Sigmoid colon (tissue), 6 donors: ENCODE measurements at regions not wholly inside any gene's neighbourhood (a gene's known extent, or its start where the extent isn't known, plus 50 kb on each side); places are given as distances from the start of the nearest gene placed in this dataset.

Source experiments
- DNase-seq: peaks from one replicate; pipeline ENCODE4 v3.0.0-alpha.2; 2019
- H3K27ac ChIP-seq, 4 donors: fragments of 200-600 bp; sonication (generic); one replicate each; pipeline ENCODE4 v1.5.1; 2016 to 2019; ENCODE audit warnings: mild to moderate bottlenecking in 1 of 4
- H3K27me3 ChIP-seq, 3 donors: fragments of 200-600 bp; sonication (generic); one replicate each; pipeline ENCODE4 v1.5.1; 2019; ENCODE audit warnings: mild to moderate bottlenecking in 1 of 3
- H3K36me3 ChIP-seq, 4 donors: fragments of 200-600 bp; sonication (generic); one replicate each; pipeline ENCODE4 v1.5.1; 2016 to 2019
- H3K4me1 ChIP-seq, 4 donors: fragments of 200-600 bp; sonication (generic); one replicate each; pipeline ENCODE4 v1.5.1; 2017 to 2019
- H3K4me3 ChIP-seq, 4 donors: fragments of 200-600 bp; sonication (generic); one replicate each; pipeline ENCODE4 v1.5.1; 2017 to 2019; ENCODE audit warnings: mild to moderate bottlenecking in 2 of 4, moderate library complexity in 1 of 4
- H3K9me3 ChIP-seq, 4 donors: fragments of 200-600 bp in 3 of 4; sonication (generic) in 3 of 4; one replicate each; pipeline versions ENCODE4 v1.5.1 to v1.6.1; 2013 to 2019
- CTCF ChIP-seq, 4 experiments: fragments of 450-650 bp in 3 of 4; fragments of 200-600 bp in 1 of 4; IDR thresholded peaks; one replicate each; pipeline ENCODE4 v1.5.1; 2016 to 2019; ENCODE audit warnings: antibody characterized with exemption in 4 of 4, mild to moderate bottlenecking in 3 of 4, moderate library complexity in 2 of 4
- EP300 ChIP-seq, 4 donors: sonication (generic); formaldehyde crosslinking; IDR thresholded peaks; one replicate each; pipeline ENCODE4 v1.6.1; 2017; ENCODE audit warnings: antibody characterized with exemption in 4 of 4
- POLR2A ChIP-seq, 2 donors: fragments of 450-650 bp; IDR thresholded peaks; one replicate each; pipeline ENCODE4 v1.6.1; 2016; ENCODE audit warnings: antibody characterized with exemption in 2 of 2, mild to moderate bottlenecking in 2 of 2, moderate library complexity in 2 of 2
- POLR2AphosphoS5 ChIP-seq, 4 donors: sonication (generic); formaldehyde crosslinking; IDR thresholded peaks; one replicate each; pipeline ENCODE4 v1.6.1; 2017; ENCODE audit warnings: antibody characterized with exemption in 4 of 4
- WGBS, 2 donors: extraction: QIAGEN DNeasy Blood & Tissue Kit; methylation state at CpG; one replicate each; pipeline ENCODE4 v1.1.7; 2013; 5-methylcytosine and 5-hydroxymethylcytosine counted together
- intact Hi-C: fragments of 100-400 bp; cut with DNase I; formaldehyde crosslinking; loops from one replicate; pipeline ENCODE4 v1.15.1; 2023
- donor health status: healthy with polysubstance abuse.
- donor health status: healthy.

GRCh38 chr13:23952796-23953195, 55.5 kb upstream of the C1QTNF9B start:
- intact Hi-C loops: no loop called here
- Histone ChIP-seq H3K27ac (no peak overlapping the region), H3K27me3 (no peaks in the 10 kb centered on the region), H3K36me3 (no peaks in the 10 kb centered on the region), H3K4me1 (peaks cover 0 to 13% (median 0%) of the 10 kb centered on the region in 4 donors), H3K4me3 (no peak overlapping the region), H3K9me3 (no peaks in the 10 kb centered on the region)
- 96 to 98% methylated on average over 13 of the region's 13 CpGs for WGBS, 2 donors
- TF ChIP-seq POLR2AphosphoS5 (IDR thresholded peaks at IDR 0.05) (no peak), CTCF (IDR thresholded peaks at IDR 0.05) (no peak), POLR2A (IDR thresholded peaks at IDR 0.05) (no peak), EP300 (IDR thresholded peaks at IDR 0.05) (no peak)
- no peak for DNase-seq

GRCh38 chr13:23953860-23954512, 56.7 kb upstream of the C1QTNF9B start:
- H3K36me3 ChIP-seq: no peaks in the 10 kb centered on the region
- TF ChIP-seq POLR2A (IDR thresholded peaks at IDR 0.05) (no peak), POLR2AphosphoS5 (IDR thresholded peaks at IDR 0.05) (no peak), EP300 (IDR thresholded peaks at IDR 0.05) (no peak), CTCF (IDR thresholded peaks at IDR 0.05) (no peak)
- no peak for DNase-seq
- no peaks in the 10 kb centered on the region for H3K27me3 ChIP-seq
- 86 to 92% methylated on average over 20 of the region's 20 CpGs for WGBS, 2 donors
- no peaks in the 10 kb centered on the region for H3K9me3 ChIP-seq
- H3K4me3 ChIP-seq: no peak overlapping the region
- H3K27ac ChIP-seq: no peak overlapping the region
- intact Hi-C loops: no loop called here
- peaks cover 0 to 13% (median 0%) of the 10 kb centered on the region in 4 donors for H3K4me1 ChIP-seq

DNA sequence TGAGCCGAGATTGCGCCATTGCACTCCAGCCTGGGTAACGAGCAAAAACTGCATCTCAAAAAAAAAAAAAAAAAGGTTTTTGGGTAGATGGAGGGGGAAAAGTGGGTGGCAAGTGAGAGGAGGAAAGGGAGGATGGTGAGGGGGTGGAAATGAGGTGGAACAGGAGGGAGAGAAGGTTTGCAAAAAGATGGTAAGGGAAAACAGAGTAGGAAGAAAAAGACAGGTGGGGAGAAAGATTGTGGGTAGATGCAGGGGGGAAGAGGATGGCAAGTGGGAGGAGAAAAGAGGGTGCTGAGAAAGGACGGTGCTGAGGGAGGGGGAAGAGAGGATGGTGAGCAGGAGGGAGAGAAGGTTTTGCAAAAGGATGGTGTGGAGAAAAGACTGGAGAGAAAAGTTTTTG, 57.8 kb upstream of the C1QTNF9B start:
- intact Hi-C loops: no loop called here
- H3K27me3 ChIP-seq: no peaks in the 10 kb centered on the region
- 83 to 87% methylated on average over 4 of the region's 4 CpGs for whole genome bisulfite sequencing, 2 donors
- peaks cover 0 to 13% (median 0%) of the 10 kb centered on the region in 4 donors for H3K4me1 ChIP-seq
- H3K4me3 ChIP-seq: no peak overlapping the region
- DNase-seq: no peak
- no peaks in the 10 kb centered on the region for H3K9me3 ChIP-seq
- H3K27ac ChIP-seq: no peak overlapping the region
- TF ChIP-seq POLR2AphosphoS5 (IDR thresholded peaks at IDR 0.05) (no peak), POLR2A (IDR thresholded peaks at IDR 0.05) (no peak), EP300 (IDR thresholded peaks at IDR 0.05) (no peak), CTCF (IDR thresholded peaks at IDR 0.05) (no peak)
- H3K36me3 ChIP-seq: no peaks in the 10 kb centered on the region

DNA sequence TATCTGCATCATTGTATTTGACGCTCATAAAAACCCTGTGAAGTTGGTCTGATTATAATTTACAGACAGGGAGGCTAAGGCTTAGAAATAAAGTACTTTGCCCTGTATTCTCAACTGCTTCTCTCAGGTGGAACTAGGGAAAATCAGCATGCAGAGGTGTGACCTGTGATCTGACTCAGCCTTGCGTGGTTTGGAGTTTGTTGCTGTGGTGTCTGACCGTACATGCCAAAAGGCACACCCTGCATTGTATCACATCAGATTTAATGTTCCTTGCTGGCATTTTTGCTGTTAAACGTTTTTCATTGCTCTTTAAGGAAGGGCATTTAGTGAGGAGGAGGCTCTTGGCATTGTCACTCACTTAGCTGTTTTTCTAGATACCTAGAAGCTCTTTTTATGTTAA, 58.8 kb upstream of the C1QTNF9B start:
- Histone ChIP-seq H3K9me3 (no peaks in the 10 kb centered on the region), H3K36me3 (no peaks in the 10 kb centered on the region), H3K4me1 (peaks cover 0 to 13% (median 0%) of the 10 kb centered on the region in 4 donors), H3K4me3 (no peak overlapping the region), H3K27ac (no peak overlapping the region), H3K27me3 (no peaks in the 10 kb centered on the region)
- WGBS, 2 donors: 6 to 41% methylated on average over 4 of the region's 4 CpGs
- peak in 2 of 4 donors; percentile 41 to 49 for TF ChIP-seq POLR2AphosphoS5 (IDR thresholded peaks at IDR 0.05)
- no peak for TF ChIP-seq EP300 (IDR thresholded peaks at IDR 0.05)
- no peak for TF ChIP-seq POLR2A (IDR thresholded peaks at IDR 0.05)
- TF ChIP-seq CTCF (IDR thresholded peaks at IDR 0.05): no peak
- DNase-seq: no peak
- intact Hi-C loops: no loop called here

DNA sequence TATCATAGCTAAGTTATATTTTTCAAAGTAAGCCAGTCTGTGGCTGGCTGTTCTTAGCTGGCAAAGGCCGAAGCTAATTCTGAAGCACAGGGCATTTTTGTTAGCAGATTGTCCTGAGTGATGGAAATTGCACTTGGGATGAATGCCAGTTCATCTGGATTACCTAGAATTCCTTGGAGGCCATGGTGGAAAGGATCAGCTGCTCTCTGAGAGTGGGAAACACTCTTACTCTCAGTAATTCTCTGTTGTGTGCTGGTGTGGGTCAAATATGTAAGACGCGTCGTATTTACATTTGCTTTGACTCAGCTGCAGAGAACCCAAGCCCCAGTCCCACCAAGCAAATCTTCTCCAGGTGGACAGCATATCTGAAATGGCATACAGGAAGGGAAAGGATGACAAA, 60.7 kb upstream of the C1QTNF9B start:
- no peaks in the 10 kb centered on the region for H3K36me3 ChIP-seq
- 85 to 96% methylated on average over 4 of the region's 4 CpGs for WGBS, 2 donors

More for the DNA sequence above, 60.7 kb upstream of the C1QTNF9B start:
- no peak overlapping the region for H3K27ac ChIP-seq
- no peak overlapping the region for H3K4me3 ChIP-seq
- intact Hi-C loops: no loop called here
- H3K27me3 ChIP-seq: no peaks in the 10 kb centered on the region
- DNase-seq: no peak
- no peaks in the 10 kb centered on the region for H3K9me3 ChIP-seq
- TF ChIP-seq CTCF (IDR thresholded peaks at IDR 0.05) (no peak), POLR2AphosphoS5 (IDR thresholded peaks at IDR 0.05) (no peak), POLR2A (IDR thresholded peaks at IDR 0.05) (no peak), EP300 (IDR thresholded peaks at IDR 0.05) (no peak)
- H3K4me1 ChIP-seq: peaks cover 0 to 13% (median 0%) of the 10 kb centered on the region in 4 donors
